SU-DHL-6 (cell line): ENCODE measurements at regions not wholly inside any gene's neighbourhood (a gene's known extent, or its start where the extent isn't known, plus 50 kb on each side); places are given as distances from the start of the nearest gene placed in this dataset.

ENCODE experiments used
- H2AFZ ChIP-seq: fragments of 200-600 bp; sonication (generic); 2 replicates; pipeline ENCODE4 v1.6.1; 2014; ENCODE audit warnings: low read depth, mild to moderate bottlenecking, moderate library complexity, mixed read lengths, antibody characterized with exemption, low read length; ENCODE audit not compliant: severe bottlenecking
- H3F3A ChIP-seq: fragments of 200-600 bp; shearing (Covaris generic); 2 replicates; pipeline ENCODE4 v1.6.0; 2016; ENCODE audit warnings: antibody characterized with exemption, mild to moderate bottlenecking; ENCODE audit not compliant: insufficient read depth
- H3K27ac ChIP-seq: fragments of 200-600 bp; sonication (generic); 2 replicates; pipeline ENCODE4 v1.5.1; 2016; ENCODE audit warnings: low read depth, mild to moderate bottlenecking, low read length, moderate library complexity, mixed read lengths
- H3K27me3 ChIP-seq: fragments of 200-600 bp; sonication (generic), shearing (Covaris generic); 2 replicates; pipeline ENCODE4 v1.6.0; 2014; ENCODE audit warnings: mild to moderate bottlenecking, low read length
- H3K36me3 ChIP-seq: fragments of 200-600 bp; sonication (generic); 2 replicates; pipeline ENCODE4 v1.6.1; 2014; ENCODE audit warnings: mild to moderate bottlenecking, low read length, mixed read lengths
- H3K4me2 ChIP-seq: fragments of 300-600, 200-600 bp; shearing (Covaris generic), sonication (generic); 2 replicates; pipeline ENCODE4 v1.6.0; 2014; ENCODE audit warnings: low read length, low read depth, mild to moderate bottlenecking; ENCODE audit not compliant: poor library complexity, severe bottlenecking
- H3K4me3 ChIP-seq: fragments of 200-600 bp; sonication (generic); 2 replicates; pipeline ENCODE4 v1.5.1; 2014; ENCODE audit warnings: antibody characterized with exemption, low read length, mild to moderate bottlenecking, mixed read lengths; ENCODE audit not compliant: insufficient read depth, poor library complexity, severe bottlenecking
- H3K79me2 ChIP-seq: fragments of 200-600 bp; sonication (generic); 2 replicates; pipeline ENCODE4 v1.6.1; 2014; ENCODE audit warnings: mild to moderate bottlenecking, low read length, moderate library complexity; ENCODE audit not compliant: insufficient read depth
- H3K9ac ChIP-seq: fragments of 200-600 bp; sonication (generic); 2 replicates; pipeline ENCODE4 v1.7.0; 2014; ENCODE audit warnings: mild to moderate bottlenecking, low read length
- H3K9me2 ChIP-seq: fragments of 200-600 bp; sonication (generic); replicated peaks from 2 replicates; pipeline ENCODE4 v1.6.1; 2014; ENCODE audit warnings: low read length; ENCODE audit not compliant: insufficient read depth
- H3K9me3 ChIP-seq: fragments of 200-600 bp; sonication (generic); 2 replicates; pipeline ENCODE4 v1.6.1; 2014; ENCODE audit warnings: low read length, mixed read lengths; ENCODE audit not compliant: insufficient read depth
- H4K20me1 ChIP-seq: fragments of 200-600 bp; sonication (generic); 2 replicates; pipeline ENCODE4 v1.6.1; 2014; ENCODE audit warnings: low read depth, mild to moderate bottlenecking, antibody characterized with exemption, low read length, moderate library complexity, mixed read lengths
- CTCF ChIP-seq: fragments of 200-600 bp; sonication (generic); IDR thresholded peaks from one replicate; pipeline ENCODE4 v1.5.1; 2017; ENCODE audit warnings: antibody characterized with exemption, mild to moderate bottlenecking, low read length, moderate library complexity; ENCODE audit not compliant: insufficient read depth, poor library complexity, severe bottlenecking
- EZH2phosphoT487 ChIP-seq: fragments of 200-600 bp; sonication (generic), shearing (Covaris generic); conservative IDR thresholded peaks from 2 replicates; pipeline ENCODE4 v1.6.1; 2018; ENCODE audit warnings: mild to moderate bottlenecking, antibody characterized with exemption, low read length, moderate library complexity, mixed read lengths

- no peaks in the 10 kb centered on the region for H3K27me3 ChIP-seq
- no peak overlapping the region for H3K4me2 ChIP-seq
- H3K27ac ChIP-seq: no peak overlapping the region
- H3K79me2 ChIP-seq: no peaks in the 10 kb centered on the region
- no peak for TF ChIP-seq CTCF
- TF ChIP-seq EZH2phosphoT487: no peak
- no peaks in the 10 kb centered on the region for H3K9me3 ChIP-seq
- no peaks in the 10 kb centered on the region for H3K36me3 ChIP-seq
- H3F3A ChIP-seq: no peaks in the 10 kb centered on the region
- no peak overlapping the region for H3K9ac ChIP-seq
- no peak overlapping the region for H2AFZ ChIP-seq
- no peak overlapping the region for H3K4me3 ChIP-seq
- H3K9me2 ChIP-seq: no peaks in the 10 kb centered on the region
- H4K20me1 ChIP-seq: no peaks in the 10 kb centered on the region
Observed at GRCh38 chr3:80807577-80807976, 953.9 kb downstream of the GBE1 start.

GRCh38 chr3:80806673-80807072 lies 954.8 kb downstream of the GBE1 start:
- no peaks in the 10 kb centered on the region for H3K79me2 ChIP-seq
- H3K36me3 ChIP-seq: no peaks in the 10 kb centered on the region
- H3K4me3 ChIP-seq: no peak overlapping the region
- no peaks in the 10 kb centered on the region for H3F3A ChIP-seq
- no peaks in the 10 kb centered on the region for H3K9me2 ChIP-seq
- no peaks in the 10 kb centered on the region for H3K9me3 ChIP-seq
- H3K27me3 ChIP-seq: no peaks in the 10 kb centered on the region
- no peak overlapping the region for H3K9ac ChIP-seq
- H3K4me2 ChIP-seq: no peak overlapping the region
- H4K20me1 ChIP-seq: no peaks in the 10 kb centered on the region
- TF ChIP-seq CTCF (no peak), EZH2phosphoT487 (no peak)
- H2AFZ ChIP-seq: no peak overlapping the region
- no peak overlapping the region for H3K27ac ChIP-seq

GRCh38 chr3:80788914-80789313 lies 972.5 kb downstream of the GBE1 start:
- H3K79me2 ChIP-seq: no peaks in the 10 kb centered on the region
- no peak overlapping the region for H3K27ac ChIP-seq
- H2AFZ ChIP-seq: no peak overlapping the region
- no peaks in the 10 kb centered on the region for H3K9me3 ChIP-seq
- no peak overlapping the region for H3K4me3 ChIP-seq
- no peaks in the 10 kb centered on the region for H3K9me2 ChIP-seq
- no peaks in the 10 kb centered on the region for H3K27me3 ChIP-seq
- H3F3A ChIP-seq: no peaks in the 10 kb centered on the region
- H3K4me2 ChIP-seq: no peak overlapping the region
- no peaks in the 10 kb centered on the region for H3K36me3 ChIP-seq
- no peaks in the 10 kb centered on the region for H4K20me1 ChIP-seq
- TF ChIP-seq EZH2phosphoT487: no peak
- no peak for TF ChIP-seq CTCF
- H3K9ac ChIP-seq: no peak overlapping the region

- H3K9me2 ChIP-seq: no peaks in the 10 kb centered on the region
- no peaks in the 10 kb centered on the region for H3K36me3 ChIP-seq
- H3K27ac ChIP-seq: no peak overlapping the region
- no peaks in the 10 kb centered on the region for H3F3A ChIP-seq
- H3K4me3 ChIP-seq: no peak overlapping the region
- no peak overlapping the region for H3K4me2 ChIP-seq
- TF ChIP-seq CTCF (no peak), EZH2phosphoT487 (no peak)
- H2AFZ ChIP-seq: no peak overlapping the region
- no peaks in the 10 kb centered on the region for H3K79me2 ChIP-seq
- H3K27me3 ChIP-seq: no peaks in the 10 kb centered on the region
- H3K9ac ChIP-seq: no peak overlapping the region
- no peaks in the 10 kb centered on the region for H4K20me1 ChIP-seq
- H3K9me3 ChIP-seq: no peaks in the 10 kb centered on the region
Observed at GRCh38 chr3:80785875-80786274, 975.6 kb downstream of the GBE1 start.
